ENCODE measurements at regions not wholly inside any gene's neighbourhood (a gene's known extent, or its start where the extent isn't known, plus 50 kb on each side); places are given as distances from the start of the nearest gene placed in this dataset.

DNA sequence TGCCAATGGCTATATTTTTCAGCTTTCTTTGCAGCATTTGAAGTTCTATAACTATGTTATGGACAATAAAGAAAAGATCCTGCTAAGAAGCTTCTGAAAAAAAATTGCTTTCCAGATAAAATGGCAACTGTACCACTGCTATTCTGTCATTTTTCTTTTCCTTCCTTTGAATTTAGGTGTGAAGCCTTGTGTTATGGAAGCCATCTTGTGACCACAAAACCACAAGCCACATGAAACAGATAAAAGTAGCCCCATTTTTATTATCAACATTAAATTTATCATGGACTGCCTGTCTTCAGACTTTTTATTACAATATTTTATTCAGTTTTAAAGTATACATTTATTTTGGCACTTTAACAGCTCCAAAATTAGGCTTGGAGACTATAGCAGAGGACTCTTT, 289.9 kb upstream of the ACTBL2 start:
- H3K79me2 ChIP-seq (ENCODE audit: control insufficient read depth, insufficient read depth, low read length), result no peaks in the 10 kb centered on the region
- no peaks in the 10 kb centered on the region for H3K36me3 ChIP-seq (replicated peaks in 1 of 2; ENCODE audit: control extremely low read depth in 1 of 2, control insufficient read depth in 1 of 2, extremely low read depth in 1 of 2, insufficient read depth in 2 of 2, low read length in 1 of 2)
- Mint-ChIP-seq H3K27ac (no peak overlapping the region), H3K27me3 (peaks cover 11% of the 10 kb centered on the region), H3K9me3 (ENCODE audit: insufficient read depth) (no peaks in the 10 kb centered on the region), H3K4me1 (no peaks in the 10 kb centered on the region), H3K4me3 (no peak overlapping the region)
- no peak overlapping the region for H2AFZ ChIP-seq (ENCODE audit: insufficient read depth, low read depth, low read length, poor library complexity, severe bottlenecking)
- CTCF ChIA-PET, result interaction anchor here (0.6 kb wide), 1 partner anchor 689 kb away, joined by 3 read pairs; no protein-coding TSS in a partner anchor
- no peak overlapping the region for H3K4me3 ChIP-seq (ENCODE audit: control extremely low read depth in 1 of 5, extremely low read depth in 1 of 5, insufficient read depth in 1 of 5, low read depth in 2 of 5, low read length in 4 of 5)
- H3K4me1 ChIP-seq (ENCODE audit: control insufficient read depth in 2 of 2, insufficient read depth in 2 of 2, low read length in 2 of 2), result no peaks in the 10 kb centered on the region
- no peak for TF ChIP-seq EZH2 (IDR thresholded peaks at IDR 0.05; ENCODE audit: borderline replicate concordance, insufficient read depth, low read depth, low read length, poor library complexity, severe bottlenecking)
- TF ChIP-seq, protein P1, sequence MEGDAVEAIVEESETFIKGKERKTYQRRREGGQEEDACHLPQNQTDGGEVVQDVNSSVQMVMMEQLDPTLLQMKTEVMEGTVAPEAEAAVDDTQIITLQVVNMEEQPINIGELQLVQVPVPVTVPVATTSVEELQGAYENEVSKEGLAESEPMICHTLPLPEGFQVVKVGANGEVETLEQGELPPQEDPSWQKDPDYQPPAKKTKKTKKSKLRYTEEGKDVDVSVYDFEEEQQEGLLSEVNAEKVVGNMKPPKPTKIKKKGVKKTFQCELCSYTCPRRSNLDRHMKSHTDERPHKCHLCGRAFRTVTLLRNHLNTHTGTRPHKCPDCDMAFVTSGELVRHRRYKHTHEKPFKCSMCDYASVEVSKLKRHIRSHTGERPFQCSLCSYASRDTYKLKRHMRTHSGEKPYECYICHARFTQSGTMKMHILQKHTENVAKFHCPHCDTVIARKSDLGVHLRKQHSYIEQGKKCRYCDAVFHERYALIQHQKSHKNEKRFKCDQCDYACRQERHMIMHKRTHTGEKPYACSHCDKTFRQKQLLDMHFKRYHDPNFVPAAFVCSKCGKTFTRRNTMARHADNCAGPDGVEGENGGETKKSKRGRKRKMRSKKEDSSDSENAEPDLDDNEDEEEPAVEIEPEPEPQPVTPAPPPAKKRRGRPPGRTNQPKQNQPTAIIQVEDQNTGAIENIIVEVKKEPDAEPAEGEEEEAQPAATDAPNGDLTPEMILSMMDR (IDR thresholded peaks at IDR 0.05), result no peak
- no peak overlapping the region for H3K4me2 ChIP-seq (replicated peaks; ENCODE audit: low read depth, low read length, poor library complexity, severe bottlenecking)
- H3K27me3 ChIP-seq (replicated peaks in 1 of 4; ENCODE audit: control extremely low read depth in 1 of 4, control insufficient read depth in 3 of 4, insufficient read depth in 4 of 4, low read length in 3 of 4), result no peaks in the 10 kb centered on the region
- H4K20me1 ChIP-seq (ENCODE audit: control insufficient read depth, insufficient read depth, low read length, poor library complexity, severe bottlenecking), result no peaks in the 10 kb centered on the region
- no peak overlapping the region for H3K9ac ChIP-seq (ENCODE audit: low read length)
- DNase-seq (no peak), ATAC-seq (ENCODE audit: low read depth) (no peak)
- intact Hi-C loops (cut with micrococcal nuclease), result no loop called here
- no peak overlapping the region for H3K27ac ChIP-seq (ENCODE audit: low read length in 2 of 2)
- POLR2A ChIA-PET, result no interaction called here
- no peaks in the 10 kb centered on the region for H3K9me3 ChIP-seq (ENCODE audit: control extremely low read depth in 1 of 3, control insufficient read depth in 2 of 3, insufficient read depth in 1 of 3, low read length in 2 of 3)

DNA sequence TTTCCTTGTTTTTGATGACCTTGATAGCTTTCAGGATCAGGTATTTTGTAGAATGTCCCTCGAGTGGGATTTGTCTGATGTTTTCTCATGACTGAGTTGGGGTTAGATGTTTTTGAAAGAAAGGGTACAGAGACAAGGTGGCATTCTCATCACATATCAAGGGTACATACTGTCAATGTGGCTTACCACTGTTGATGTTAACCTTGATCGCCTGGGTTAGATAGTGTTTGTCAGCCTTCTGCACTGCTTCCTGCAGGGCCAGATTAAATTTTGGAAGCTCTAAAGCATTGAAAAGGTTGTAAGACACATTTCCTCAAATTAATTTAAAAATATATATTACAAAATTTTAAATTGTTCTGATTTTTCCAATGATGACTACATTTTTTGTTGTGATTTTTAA, 287.4 kb upstream of the ACTBL2 start:
- no peaks in the 10 kb centered on the region for H3K9me3 Mint-ChIP-seq (ENCODE audit: insufficient read depth)
- ChIA-PET CTCF (no interaction called here), POLR2A (no interaction called here)
- Histone ChIP-seq H3K4me3 (ENCODE audit: control extremely low read depth in 1 of 5, extremely low read depth in 1 of 5, insufficient read depth in 1 of 5, low read depth in 2 of 5, low read length in 4 of 5) (no peak overlapping the region), H3K9me3 (ENCODE audit: control extremely low read depth in 1 of 3, control insufficient read depth in 2 of 3, insufficient read depth in 1 of 3, low read length in 2 of 3) (no peaks in the 10 kb centered on the region), H3K27ac (ENCODE audit: low read length in 2 of 2) (no peak overlapping the region), H4K20me1 (ENCODE audit: control insufficient read depth, insufficient read depth, low read length, poor library complexity, severe bottlenecking) (no peaks in the 10 kb centered on the region), H3K4me1 (ENCODE audit: control insufficient read depth in 2 of 2, insufficient read depth in 2 of 2, low read length in 2 of 2) (no peaks in the 10 kb centered on the region), H2AFZ (ENCODE audit: insufficient read depth, low read depth, low read length, poor library complexity, severe bottlenecking) (no peak overlapping the region), H3K79me2 (ENCODE audit: control insufficient read depth, insufficient read depth, low read length) (no peaks in the 10 kb centered on the region), H3K36me3 (replicated peaks in 1 of 2; ENCODE audit: control extremely low read depth in 1 of 2, control insufficient read depth in 1 of 2, extremely low read depth in 1 of 2, insufficient read depth in 2 of 2, low read length in 1 of 2) (no peaks in the 10 kb centered on the region), H3K27me3 (replicated peaks in 1 of 4; ENCODE audit: control extremely low read depth in 1 of 4, control insufficient read depth in 3 of 4, insufficient read depth in 4 of 4, low read length in 3 of 4) (no peaks in the 10 kb centered on the region), H3K4me2 (replicated peaks; ENCODE audit: low read depth, low read length, poor library complexity, severe bottlenecking) (no peak overlapping the region), H3K9ac (ENCODE audit: low read length) (no peak overlapping the region)
- intact Hi-C loops (cut with micrococcal nuclease), result no loop called here
- 17% methylated on average over 1 of the region's 2 CpGs for WGBS (ENCODE audit: insufficient coverage)
- DNase-seq (no peak), ATAC-seq (ENCODE audit: low read depth) (no peak)
- H3K4me1 Mint-ChIP-seq, result no peaks in the 10 kb centered on the region
- H3K4me3 Mint-ChIP-seq, result no peak overlapping the region
- no peak overlapping the region for H3K27ac Mint-ChIP-seq
- TF ChIP-seq, protein P1 (IDR thresholded peaks at IDR 0.05), result no peak
- TF ChIP-seq EZH2 (IDR thresholded peaks at IDR 0.05; ENCODE audit: borderline replicate concordance, insufficient read depth, low read depth, low read length, poor library complexity, severe bottlenecking), result no peak
- H3K27me3 Mint-ChIP-seq, result peaks cover 11% of the 10 kb centered on the region
